K562 (cell line): ENCODE measurements at regions not wholly inside any gene's neighbourhood (a gene's known extent, or its start where the extent isn't known, plus 50 kb on each side); places are given as distances from the start of the nearest gene placed in this dataset.

ENCODE experiments used
- ATAC-seq: fragments of 200-7000 bp; cut with Tn5 transposase; 3 replicates; pipeline ENCODE4 v1.9.1; 2020; ENCODE audit warnings: moderate library complexity
- BruUV-seq: library from RNA; stranded (reverse); fragments of 400-500 nt; replicated peaks from 2 replicates; lab custom pipeline; 2021; lab: Mats Ljungman, UMichigan
- CTCF ChIA-PET: fragments of 300-600 bp; formaldehyde crosslinking; extraction: SDS; loops from one replicate; lab custom pipeline; 2021; ENCODE audit warnings: low intra/inter-chr PET ratio; lab: Yijun Ruan, JAX
- POLR2A ChIA-PET: fragments of 300-600, 350-650 bp; sonication (Branson Sonifier 250); formaldehyde crosslinking; extraction: SDS; loops from one replicate; lab custom pipeline; 2021; ENCODE audit warnings: antibody characterized with exemption, inconsistent platforms; lab: Yijun Ruan, JAX
- DNase-seq, 4 experiments: peaks; one replicate each; pipeline versions ENCODE4 v3.0.0 to v3.0.0-alpha.2; 2011 to 2018; ENCODE audit warnings: low spot score in 3 of 4, mixed read lengths in 3 of 4; ENCODE audit errors: extremely low read depth in 1 of 4
- FAIRE-seq: peaks from 2 replicates; lab custom pipeline; 2011; peaks lifted over from hg19 to GRCh38; lab: Jason Lieb, UNC
- H2AFZ ChIP-seq: 2 replicates; pipeline ENCODE4 v1.6.0; 2011; ENCODE audit warnings: low read depth, low read length, control low read depth, inconsistent platforms
- H3K27ac ChIP-seq: fragments of 200-600 bp; 3 replicates; pipeline ENCODE4 v1.8.0; 2011; ENCODE audit warnings: low read depth, mild to moderate bottlenecking, control low read depth, inconsistent platforms, low read length, moderate library complexity, mixed read lengths; ENCODE audit errors: extremely low read depth
- H3K27me3 ChIP-seq, 2 experiments: fragments of 300-600 bp in 1 of 2; 2 replicates in 1 of 2; 3 replicates in 1 of 2; pipeline versions ENCODE4 v1.6.0 to v1.8.0; 2011; ENCODE audit warnings: inconsistent platforms in 2 of 2, low read length in 2 of 2, mild to moderate bottlenecking in 1 of 2, mixed read lengths in 1 of 2, moderate library complexity in 1 of 2; ENCODE audit not compliant: control insufficient read depth in 2 of 2, insufficient read depth in 2 of 2
- H3K36me3 ChIP-seq: fragments of 300-600 bp; 3 replicates; pipeline ENCODE4 v1.8.0; 2011; ENCODE audit warnings: mild to moderate bottlenecking, low read length, inconsistent platforms; ENCODE audit not compliant: control insufficient read depth, insufficient read depth
- H3K4me1 ChIP-seq, 2 experiments: fragments of 200-600 bp in 1 of 2; replicated peaks in 1 of 2; 2 replicates in 1 of 2; 3 replicates in 1 of 2; pipeline versions ENCODE4 v1.5.1 to v1.8.0; 2011; ENCODE audit warnings: inconsistent platforms in 2 of 2, low read length in 2 of 2, mild to moderate bottlenecking in 1 of 2, mixed read lengths in 1 of 2, moderate library complexity in 1 of 2; ENCODE audit not compliant: control insufficient read depth in 2 of 2, insufficient read depth in 2 of 2
- H3K4me2 ChIP-seq: 2 replicates; pipeline ENCODE4 v1.6.1; 2011; ENCODE audit warnings: low read length, control low read depth, inconsistent platforms, mixed read lengths; ENCODE audit not compliant: insufficient read depth
- H3K4me3 ChIP-seq: fragments of 200-600 bp; sonication (generic), shearing (Covaris generic); 2 replicates; pipeline ENCODE4 v1.5.1; 2016; ENCODE audit warnings: control low read depth, inconsistent platforms
- H3K79me2 ChIP-seq: fragments of 200-600 bp; 3 replicates; pipeline ENCODE4 v1.8.0; 2011; ENCODE audit warnings: low read length, inconsistent platforms; ENCODE audit not compliant: control insufficient read depth, insufficient read depth
- H3K9ac ChIP-seq, 2 experiments: 2 replicates each; pipeline versions ENCODE4 v1.6.0 to v1.6.1; 2011; ENCODE audit warnings: low read depth in 2 of 2, low read length in 2 of 2, control low read depth in 1 of 2, inconsistent platforms in 1 of 2, mild to moderate bottlenecking in 1 of 2, mixed read lengths in 1 of 2; ENCODE audit not compliant: insufficient read depth in 1 of 2
- H3K9me1 ChIP-seq: one replicate; pipeline ENCODE4 v1.6.0; 2011; ENCODE audit warnings: inconsistent platforms, mild to moderate bottlenecking, low read length, moderate library complexity; ENCODE audit not compliant: control insufficient read depth, insufficient read depth
- H3K9me3 ChIP-seq: replicated peaks from 2 replicates; pipeline ENCODE4 v1.5.1; 2011; ENCODE audit warnings: low read depth, low read length, inconsistent platforms; ENCODE audit not compliant: control insufficient read depth, insufficient read depth
- H4K20me1 ChIP-seq: replicated peaks from 2 replicates; pipeline ENCODE4 v1.6.1; 2011; ENCODE audit warnings: low read length, inconsistent platforms, mixed read lengths; ENCODE audit not compliant: control insufficient read depth, insufficient read depth
- BDP1 ChIP-seq: IDR thresholded peaks from 3 replicates; pipeline ENCODE4 v1.6.1; 2011; ENCODE audit not compliant: insufficient read length, insufficient read depth
- EGR1 ChIP-seq: fragments of 450-650 bp; conservative IDR thresholded peaks from 2 replicates; pipeline ENCODE4 v1.6.1; 2017; ENCODE audit warnings: mild to moderate bottlenecking
- FOXO4 ChIP-seq: fragments of 450-650 bp; formaldehyde crosslinking; IDR thresholded peaks from 2 replicates; pipeline ENCODE4 v1.4.0; 2020; ENCODE audit warnings: mild to moderate bottlenecking, moderate library complexity
- GTF2A2 ChIP-seq: IDR thresholded peaks from 2 replicates; pipeline ENCODE4 v1.6.1; 2016; ENCODE audit warnings: mild to moderate bottlenecking, missing genetic modification characterization, missing compliant biosample characterization
- HDAC1 ChIP-seq, 2 experiments: fragments of 450-650 bp; IDR thresholded peaks; 2 replicates each; pipeline ENCODE4 v1.6.1; 2016 to 2017; ENCODE audit warnings: inconsistent platforms in 1 of 2, mild to moderate bottlenecking in 1 of 2, moderate library complexity in 1 of 2
- HMGN3 ChIP-seq: IDR thresholded peaks from 2 replicates; pipeline ENCODE4 v1.6.1; 2011; ENCODE audit warnings: borderline replicate concordance, low read depth, mild to moderate bottlenecking, mixed read lengths, low read length; ENCODE audit not compliant: insufficient read length; ENCODE audit errors: extremely low read depth
- KDM1A ChIP-seq, 2 experiments: fragments of 450-650 bp; IDR thresholded peaks; 2 replicates each; pipeline ENCODE4 v1.6.1; 2016; ENCODE audit warnings: mild to moderate bottlenecking in 2 of 2
- KLF13 ChIP-seq: fragments of 450-650 bp; IDR thresholded peaks from 2 replicates; pipeline ENCODE4 v1.6.1; 2016; ENCODE audit warnings: missing genetic modification characterization, low read depth, mild to moderate bottlenecking, missing compliant biosample characterization, moderate library complexity, borderline replicate concordance
- L3MBTL2 ChIP-seq: fragments of 450-650 bp; IDR thresholded peaks from 2 replicates; pipeline ENCODE4 v1.6.1; 2016; ENCODE audit warnings: mild to moderate bottlenecking, moderate library complexity
- LARP7 ChIP-seq: fragments of 450-650 bp; IDR thresholded peaks from 2 replicates; pipeline ENCODE4 v1.6.1; 2016
- MTF1 ChIP-seq: fragments of 250-450 bp; sonication (Bioruptor Pico); IDR thresholded peaks from 2 replicates; pipeline ENCODE4 v1.9.0; 2021; ENCODE audit warnings: moderate library complexity, mild to moderate bottlenecking, inconsistent platforms, borderline replicate concordance
- NR0B1 ChIP-seq: fragments of 450-650 bp; IDR thresholded peaks from one replicate; pipeline ENCODE4 v1.6.1; 2018; ENCODE audit warnings: mild to moderate bottlenecking, moderate library complexity; ENCODE audit not compliant: partially characterized antibody
- NR2C1 ChIP-seq, 2 experiments: fragments of 450-650 bp; IDR thresholded peaks; 2 replicates each; pipeline ENCODE4 v1.6.1; 2017; ENCODE audit warnings: mild to moderate bottlenecking in 2 of 2, antibody characterized with exemption in 1 of 2, inconsistent platforms in 1 of 2, missing compliant biosample characterization in 1 of 2, missing genetic modification characterization in 1 of 2
- SAFB2 ChIP-seq: fragments of 200-400 bp; formaldehyde crosslinking; IDR thresholded peaks from 2 replicates; pipeline ENCODE4 v1.6.1; 2018; ENCODE audit warnings: borderline replicate concordance, low read length, low read depth, moderate library complexity; ENCODE audit not compliant: severe bottlenecking
- SMARCE1 ChIP-seq: fragments of 450-650 bp; IDR thresholded peaks from 2 replicates; pipeline ENCODE4 v1.7.1; 2016; ENCODE audit warnings: mild to moderate bottlenecking
- ZNF212 ChIP-seq: fragments of 450-650 bp; formaldehyde crosslinking; IDR thresholded peaks from 2 replicates; pipeline ENCODE4 v1.4.0; 2020; ENCODE audit warnings: mild to moderate bottlenecking
- ZNF316 ChIP-seq: fragments of 450-650 bp; IDR thresholded peaks from 2 replicates; pipeline ENCODE4 v1.6.1; 2016
- ZNF655 ChIP-seq: fragments of 250-450 bp; sonication (Bioruptor Pico); IDR thresholded peaks from 2 replicates; pipeline ENCODE4 v1.5.0; 2021
- WGBS: fragments of 100-300 bp; shearing (Covaris generic); methylation state at CpG from one replicate; pipeline ENCODE4 v1.1.6; 2016; ENCODE audit warnings: low coverage, mixed read lengths; ENCODE audit not compliant: insufficient coverage; ENCODE audit errors: missing lambda C conversion rate; 5-methylcytosine and 5-hydroxymethylcytosine counted together
- in situ Hi-C: fragments of 300-500 bp; cut with MboI; formaldehyde crosslinking; loops from 4 replicates; pipeline ENCODE4 v1.15.0; 2018; ENCODE audit warnings: inconsistent platforms, mixed read lengths
- intact Hi-C: fragments of 100-400 bp; cut with micrococcal nuclease; formaldehyde crosslinking; loops from 2 replicates; pipeline ENCODE4 v1.14.2; 2022

DNA sequence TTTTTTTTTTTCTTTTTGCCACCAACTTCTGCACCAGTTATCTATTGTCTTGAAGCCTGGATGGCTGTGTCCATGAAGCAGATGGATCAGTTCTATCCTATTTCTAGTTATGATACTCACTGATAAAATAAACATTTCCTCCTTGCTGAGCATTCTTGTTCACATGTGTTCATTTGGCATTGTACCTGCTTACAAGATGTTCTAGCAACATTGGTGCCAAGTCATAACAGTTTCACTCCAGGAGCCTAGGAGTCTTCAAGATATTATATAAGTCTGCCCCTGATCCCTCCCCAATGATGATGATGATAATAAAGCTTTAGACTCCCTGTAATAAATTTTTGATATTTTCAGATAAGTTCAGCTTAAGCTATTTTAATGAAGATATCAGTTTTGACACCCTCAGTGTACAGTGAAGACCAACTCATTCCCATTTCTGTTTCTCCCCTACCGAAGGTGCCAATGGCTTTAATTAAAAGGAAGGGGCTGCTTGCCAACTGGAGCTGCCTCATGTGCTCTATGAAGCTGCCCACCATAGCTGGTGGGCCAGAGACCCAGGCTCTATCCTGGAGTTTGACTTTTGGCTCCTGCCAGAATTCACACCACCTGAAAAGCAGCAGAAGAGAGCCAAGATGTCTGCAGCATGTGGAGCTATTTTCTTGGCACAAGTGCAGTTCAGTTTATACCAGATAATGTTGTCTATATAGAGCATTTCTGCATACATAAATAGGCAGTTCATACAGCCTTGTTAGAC, 265.4 kb upstream of the TET2 start (continued):
- TF ChIP-seq ZNF212 (CRISPR knock-in tag) (no peak), L3MBTL2 (no peak)

DNA sequence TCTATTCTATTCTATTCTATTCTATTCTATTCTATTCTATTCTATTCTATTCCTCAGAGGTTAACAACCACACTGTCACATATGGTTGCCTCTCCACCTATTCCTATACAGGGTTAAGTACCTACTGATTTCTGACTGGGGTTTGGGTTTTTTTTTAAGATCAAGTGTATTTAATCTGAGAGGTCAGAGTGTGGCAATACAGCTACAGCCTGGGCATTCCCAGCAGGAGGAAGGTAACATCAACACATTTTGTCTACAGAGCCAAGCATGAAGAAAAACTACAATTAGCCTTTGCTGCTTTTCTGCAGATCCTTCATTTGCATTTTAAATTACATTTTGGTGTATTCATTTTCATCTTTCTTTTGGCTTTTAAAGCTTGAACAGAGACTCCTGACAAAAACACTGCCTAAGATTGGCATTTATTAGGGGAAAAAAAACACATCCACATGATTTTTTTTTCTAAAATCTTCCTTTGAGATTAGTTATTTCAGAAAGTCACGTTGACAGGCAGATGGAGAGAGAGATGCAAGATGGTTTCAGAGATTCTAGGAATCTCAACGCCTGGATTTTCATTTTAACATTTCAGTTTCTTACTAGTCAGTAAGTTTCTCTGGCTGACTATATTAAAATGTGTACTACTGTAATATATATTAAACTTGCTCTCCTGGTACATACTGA, 255.9 kb upstream of the TET2 start:
- FAIRE-seq (no peak), DNase-seq (no peak), ATAC-seq (no peak)
- no peak overlapping the region for H3K9ac ChIP-seq
- no peaks in the 10 kb centered on the region for H3K79me2 ChIP-seq
- POLR2A ChIA-PET: no interaction called here
- no peaks in the 10 kb centered on the region for H4K20me1 ChIP-seq
- H3K36me3 ChIP-seq: no peaks in the 10 kb centered on the region
- no peak overlapping the region for H3K4me3 ChIP-seq
- intact Hi-C loops: no loop called here
- H3K27ac ChIP-seq: no peak overlapping the region
- H3K4me2 ChIP-seq: no peak overlapping the region
- CTCF ChIA-PET: no interaction called here
- in situ Hi-C loops: no loop called here
- H3K9me1 ChIP-seq: no peaks in the 10 kb centered on the region
- no peak overlapping the region for H2AFZ ChIP-seq
- WGBS: 0% methylated on average over 2 of the region's 2 CpGs
- no TSS peak for BruUV-seq
- no peaks in the 10 kb centered on the region for H3K27me3 ChIP-seq
- H3K4me1 ChIP-seq: no peaks in the 10 kb centered on the region
- H3K9me3 ChIP-seq: 0 out of 2 replicates have a peak, but pooled peaks cover 1% of the 10 kb centered on the region
- no peak for TF ChIP-seq ZNF655
- no peak for TF ChIP-seq FOXO4 (CRISPR knock-in tag)
- TF ChIP-seq NR0B1: no peak
- TF ChIP-seq KLF13 (tag): no peak
- no peak for TF ChIP-seq LARP7
- no peak for TF ChIP-seq SMARCE1
- TF ChIP-seq BDP1: no peak
- no peak for TF ChIP-seq HMGN3
- no peak for TF ChIP-seq EGR1
- no peak for TF ChIP-seq KDM1A (IDR thresholded peaks at IDR 0.05)
- TF ChIP-seq HDAC1 (IDR thresholded peaks at IDR 0.05): no peak
- TF ChIP-seq SAFB2: no peak
- TF ChIP-seq GTF2A2 (tag): no peak
- TF ChIP-seq NR2C1 (IDR thresholded peaks at IDR 0.05): no peak
- no peak for TF ChIP-seq NR2C1 (tag; IDR thresholded peaks at IDR 0.05)
- no peak for TF ChIP-seq MTF1
- TF ChIP-seq ZNF316: no peak
